Peyer's patch (tissue), 4 donors: ENCODE measurements at regions not wholly inside any gene's neighbourhood (a gene's known extent, or its start where the extent isn't known, plus 50 kb on each side); places are given as distances from the start of the nearest gene placed in this dataset.

Experiments used
- CTCF ChIP-seq, 6 experiments: fragments of 450-650 bp in 4 of 6; fragments of 200-600 bp in 2 of 6; sonication (generic) in 1 of 6; IDR thresholded peaks; one replicate each; pipeline ENCODE4 v1.5.1; 2017 to 2019; ENCODE audit warnings: antibody characterized with exemption in 6 of 6, mild to moderate bottlenecking in 3 of 6, moderate library complexity in 1 of 6
- POLR2A ChIP-seq, 2 donors: fragments of 450-650 bp; IDR thresholded peaks; one replicate each; pipeline ENCODE4 v1.5.1; 2017; ENCODE audit warnings: antibody characterized with exemption in 2 of 2, mild to moderate bottlenecking in 2 of 2, moderate library complexity in 2 of 2

- TF ChIP-seq CTCF (IDR thresholded peaks at IDR 0.05): no peak
- TF ChIP-seq POLR2A (IDR thresholded peaks at IDR 0.05): no peak
Measured at GRCh38 chr11:47915374-47915773, 65.0 kb upstream of the PTPRJ start.
